Keratinocyte (primary cell): ENCODE measurements at regions not wholly inside any gene's neighbourhood (a gene's known extent, or its start where the extent isn't known, plus 50 kb on each side); places are given as distances from the start of the nearest gene placed in this dataset.

Source experiments
- DNase-seq: peaks from one replicate; pipeline ENCODE4 v3.0.0-alpha.2; 2011; ENCODE audit warnings: low read depth, missing footprints, low spot score
- FAIRE-seq: peaks from 2 replicates; lab custom pipeline; 2011; peaks lifted over from hg19 to GRCh38; lab: Jason Lieb, UNC
- H2AFZ ChIP-seq: 2 replicates; pipeline ENCODE4 v1.6.0; 2012; ENCODE audit warnings: low read length, control low read depth, inconsistent platforms; ENCODE audit not compliant: control insufficient read depth
- H3K27ac ChIP-seq: 2 replicates; pipeline ENCODE4 v1.5.1; 2011; ENCODE audit warnings: low read length; ENCODE audit not compliant: control insufficient read depth, insufficient read depth
- H3K27me3 ChIP-seq: 3 replicates; pipeline ENCODE4 v1.6.0; 2011; ENCODE audit warnings: low read length; ENCODE audit not compliant: control insufficient read depth, insufficient read depth; ENCODE audit errors: extremely low read depth
- H3K36me3 ChIP-seq, 2 experiments: 2 replicates in 1 of 2; 3 replicates in 1 of 2; pipeline ENCODE4 v1.5.1; 2011; ENCODE audit warnings: low read length in 2 of 2, mild to moderate bottlenecking in 1 of 2; ENCODE audit not compliant: control insufficient read depth in 2 of 2, insufficient read depth in 2 of 2; ENCODE audit errors: extremely low read depth in 1 of 2
- H3K4me1 ChIP-seq: 3 replicates; pipeline ENCODE4 v1.5.1; 2011; ENCODE audit warnings: low read length; ENCODE audit not compliant: control insufficient read depth, insufficient read depth; ENCODE audit errors: extremely low read depth
- H3K4me2 ChIP-seq: 3 replicates; pipeline ENCODE4 v1.6.0; 2011; ENCODE audit warnings: low read depth, low read length; ENCODE audit not compliant: control insufficient read depth, insufficient read depth; ENCODE audit errors: extremely low read depth
- H3K4me3 ChIP-seq, 3 experiments: fragments of 200-600 bp in 1 of 3; sonication (generic) in 1 of 3; 2 replicates in 2 of 3; 3 replicates in 1 of 3; pipeline ENCODE4 v1.5.1; 2011 to 2016; ENCODE audit warnings: low read length in 3 of 3, mild to moderate bottlenecking in 3 of 3, control low read depth in 2 of 3, inconsistent platforms in 1 of 3, low read depth in 1 of 3, mixed read lengths in 1 of 3, mixed run types in 1 of 3, moderate library complexity in 1 of 3; ENCODE audit not compliant: control insufficient read depth in 2 of 3, insufficient read depth in 2 of 3; ENCODE audit errors: extremely low read depth in 1 of 3
- H3K79me2 ChIP-seq: 2 replicates; pipeline ENCODE4 v1.6.0; 2012; ENCODE audit warnings: low read length; ENCODE audit not compliant: control insufficient read depth, insufficient read depth
- H3K9ac ChIP-seq: 3 replicates; pipeline ENCODE4 v1.6.0; 2011; ENCODE audit warnings: low read length; ENCODE audit not compliant: control insufficient read depth, insufficient read depth; ENCODE audit errors: extremely low read depth
- H3K9me1 ChIP-seq: 3 replicates; pipeline ENCODE4 v1.6.0; 2011; ENCODE audit warnings: low read length; ENCODE audit not compliant: control insufficient read depth, insufficient read depth; ENCODE audit errors: extremely low read depth
- H3K9me3 ChIP-seq: 2 replicates; pipeline ENCODE4 v1.5.1; 2012; ENCODE audit warnings: low read depth, low read length; ENCODE audit not compliant: control insufficient read depth
- H4K20me1 ChIP-seq: 3 replicates; pipeline ENCODE4 v1.6.0; 2011; ENCODE audit warnings: low read length; ENCODE audit not compliant: control insufficient read depth, insufficient read depth; ENCODE audit errors: extremely low read depth
- EZH2 ChIP-seq: IDR thresholded peaks from one replicate; pipeline ENCODE4 v1.6.1; 2012; ENCODE audit warnings: inconsistent platforms, mild to moderate bottlenecking, low read length, moderate library complexity
- dilution Hi-C: fragments of 300-500 bp; cut with MboI; formaldehyde crosslinking; loops from one replicate; pipeline ENCODE4 v1.7.0; 2020; ENCODE audit warnings: low sequenced_read_pairs; ENCODE audit not compliant: extremely low pct_ligation_motif_present
- TF ChIP-seq, protein P1 (sequence below), 3 experiments: IDR thresholded peaks in 1 of 3; conservative IDR thresholded peaks in 1 of 3; optimal IDR thresholded peaks in 1 of 3; 2 replicates in 2 of 3; 3 replicates in 1 of 3; pipeline versions ENCODE3 to v1.5.1; 2011; ENCODE audit warnings: low read length in 3 of 3, mild to moderate bottlenecking in 3 of 3, moderate library complexity in 2 of 3, control low read depth in 1 of 3, inconsistent platforms in 1 of 3; ENCODE audit not compliant: insufficient read depth in 2 of 3; ENCODE audit errors: extremely low read depth in 1 of 3

GRCh38 chr3:39558775-39559306 lies 91.4 kb downstream of the MOBP start:
- Histone ChIP-seq H3K4me1 (no peaks in the 10 kb centered on the region), H4K20me1 (no peaks in the 10 kb centered on the region), H3K9me1 (no peaks in the 10 kb centered on the region), H3K36me3 (no peaks in the 10 kb centered on the region), H3K4me2 (no peak overlapping the region), H3K4me3 (no peak overlapping the region), H3K79me2 (no peaks in the 10 kb centered on the region), H2AFZ (no peak overlapping the region), H3K9me3 (no peaks in the 10 kb centered on the region), H3K27me3 (no peaks in the 10 kb centered on the region), H3K9ac (no peak overlapping the region), H3K27ac (no peak overlapping the region)
- dilution Hi-C loops, result no loop called here
- FAIRE-seq, result no peak
- no peak for DNase-seq
- TF ChIP-seq, protein P1, sequence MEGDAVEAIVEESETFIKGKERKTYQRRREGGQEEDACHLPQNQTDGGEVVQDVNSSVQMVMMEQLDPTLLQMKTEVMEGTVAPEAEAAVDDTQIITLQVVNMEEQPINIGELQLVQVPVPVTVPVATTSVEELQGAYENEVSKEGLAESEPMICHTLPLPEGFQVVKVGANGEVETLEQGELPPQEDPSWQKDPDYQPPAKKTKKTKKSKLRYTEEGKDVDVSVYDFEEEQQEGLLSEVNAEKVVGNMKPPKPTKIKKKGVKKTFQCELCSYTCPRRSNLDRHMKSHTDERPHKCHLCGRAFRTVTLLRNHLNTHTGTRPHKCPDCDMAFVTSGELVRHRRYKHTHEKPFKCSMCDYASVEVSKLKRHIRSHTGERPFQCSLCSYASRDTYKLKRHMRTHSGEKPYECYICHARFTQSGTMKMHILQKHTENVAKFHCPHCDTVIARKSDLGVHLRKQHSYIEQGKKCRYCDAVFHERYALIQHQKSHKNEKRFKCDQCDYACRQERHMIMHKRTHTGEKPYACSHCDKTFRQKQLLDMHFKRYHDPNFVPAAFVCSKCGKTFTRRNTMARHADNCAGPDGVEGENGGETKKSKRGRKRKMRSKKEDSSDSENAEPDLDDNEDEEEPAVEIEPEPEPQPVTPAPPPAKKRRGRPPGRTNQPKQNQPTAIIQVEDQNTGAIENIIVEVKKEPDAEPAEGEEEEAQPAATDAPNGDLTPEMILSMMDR (optimal IDR thresholded peaks at IDR 0.05 in 1 of 3, IDR thresholded peaks at IDR 0.05 in 1 of 3, conservative IDR thresholded peaks at IDR 0.05 in 1 of 3; ENCODE audit: extremely low read depth in 1 of 3, insufficient read depth in 2 of 3, low read length in 3 of 3), result no peak
- TF ChIP-seq EZH2, result no peak

DNA sequence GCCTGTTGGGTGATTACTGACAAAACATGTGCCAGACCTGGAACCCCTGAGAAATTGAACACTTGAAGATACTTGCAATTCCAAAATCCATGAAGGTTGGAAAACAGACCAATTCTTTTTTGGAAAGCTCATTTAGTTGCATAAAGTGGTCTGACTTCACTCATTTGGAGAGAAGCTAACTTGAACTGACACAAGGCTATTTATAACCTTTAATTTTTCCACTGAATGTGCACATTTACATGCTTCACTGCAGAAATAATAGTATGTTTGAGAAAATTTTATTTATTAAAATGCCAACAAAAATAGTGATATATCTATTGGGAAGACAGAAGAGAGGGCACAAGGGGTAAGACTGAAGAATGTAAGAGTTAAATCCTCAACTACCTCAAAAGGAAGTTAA lies 92.1 kb downstream of the MOBP start:
- H3K9me1 ChIP-seq, result no peaks in the 10 kb centered on the region
- no peaks in the 10 kb centered on the region for H3K9me3 ChIP-seq
- FAIRE-seq (no peak), DNase-seq (no peak)
- H2AFZ ChIP-seq, result no peak overlapping the region
- no peak overlapping the region for H3K4me3 ChIP-seq
- dilution Hi-C loops, result no loop called here
- no peaks in the 10 kb centered on the region for H3K79me2 ChIP-seq
- no peaks in the 10 kb centered on the region for H3K4me1 ChIP-seq
- TF ChIP-seq EZH2, result no peak
- no peaks in the 10 kb centered on the region for H3K27me3 ChIP-seq
- H4K20me1 ChIP-seq, result no peaks in the 10 kb centered on the region
- no peak overlapping the region for H3K9ac ChIP-seq
- H3K27ac ChIP-seq, result no peak overlapping the region
- no peak overlapping the region for H3K4me2 ChIP-seq
- no peaks in the 10 kb centered on the region for H3K36me3 ChIP-seq

DNA sequence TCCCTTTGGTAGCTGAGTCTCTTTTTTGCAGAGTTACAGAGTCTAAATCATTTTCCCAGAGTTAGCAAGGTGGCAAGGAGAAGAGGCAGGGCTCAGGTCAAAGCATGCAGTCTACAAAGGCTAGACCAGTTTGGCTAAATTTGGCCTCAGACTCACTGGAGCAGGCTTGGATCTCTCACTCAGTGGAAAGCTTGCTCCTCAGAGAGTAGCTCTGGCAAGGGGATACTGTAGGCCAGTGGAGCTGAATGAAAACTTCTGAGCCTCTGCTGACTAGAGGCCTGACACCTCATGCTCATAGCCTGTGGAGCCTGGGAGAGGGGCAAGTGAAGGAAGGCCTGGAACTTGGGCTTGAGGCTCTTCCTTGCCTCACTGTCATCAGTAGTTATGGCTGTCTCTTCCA lies 101.0 kb downstream of the MOBP start:
- DNase-seq (no peak), FAIRE-seq (no peak)
- H3K36me3 ChIP-seq, result no peaks in the 10 kb centered on the region
- H3K27me3 ChIP-seq, result no peaks in the 10 kb centered on the region
- no peak overlapping the region for H3K9ac ChIP-seq
- H3K4me3 ChIP-seq, result no peak overlapping the region
- no peak overlapping the region for H3K4me2 ChIP-seq
- no peaks in the 10 kb centered on the region for H3K4me1 ChIP-seq
- H4K20me1 ChIP-seq, result no peaks in the 10 kb centered on the region
- H3K79me2 ChIP-seq, result no peaks in the 10 kb centered on the region
- no peak overlapping the region for H2AFZ ChIP-seq
- dilution Hi-C loops, result no loop called here
- TF ChIP-seq EZH2, result no peak
- TF ChIP-seq, protein P1 (optimal IDR thresholded peaks at IDR 0.05 in 1 of 3, IDR thresholded peaks at IDR 0.05 in 1 of 3, conservative IDR thresholded peaks at IDR 0.05 in 1 of 3; ENCODE audit: extremely low read depth in 1 of 3, insufficient read depth in 2 of 3, low read length in 3 of 3), result no peak
- H3K27ac ChIP-seq, result no peak overlapping the region
- H3K9me3 ChIP-seq, result no peaks in the 10 kb centered on the region
- H3K9me1 ChIP-seq, result no peaks in the 10 kb centered on the region
